Neural crest cell (in vitro differentiated cells): ENCODE measurements at regions not wholly inside any gene's neighbourhood (a gene's known extent, or its start where the extent isn't known, plus 50 kb on each side); places are given as distances from the start of the nearest gene placed in this dataset.

Source experiments
- DNase-seq: peaks from one replicate; pipeline ENCODE4 v3.0.0; 2021; ENCODE audit warnings: low read depth, mixed read lengths, low spot score
- H3K27ac Mint-ChIP-seq: one replicate; pipeline ENCODE4 v1.8.0; 2021; ENCODE audit warnings: mild to moderate bottlenecking, mixed read lengths; ENCODE audit not compliant: unreplicated experiment
- H3K27me3 Mint-ChIP-seq: 2 replicates; pipeline ENCODE4 v1.8.0; 2021; ENCODE audit warnings: low read depth, mild to moderate bottlenecking, mixed read lengths
- H3K36me3 Mint-ChIP-seq: 2 replicates; pipeline ENCODE4 v1.8.0; 2021; ENCODE audit warnings: low read depth, mild to moderate bottlenecking, mixed read lengths
- H3K4me1 Mint-ChIP-seq: 2 replicates; pipeline ENCODE4 v1.8.0; 2021; ENCODE audit warnings: mixed read lengths
- H3K4me3 Mint-ChIP-seq: one replicate; pipeline ENCODE4 v1.8.0; 2021; ENCODE audit warnings: mild to moderate bottlenecking, mixed read lengths
- H3K9me3 Mint-ChIP-seq: 2 replicates; pipeline ENCODE4 v1.8.0; 2021; ENCODE audit warnings: mixed read lengths
- CTCF ChIP-seq: fragments of 200-600 bp; sonication (generic); conservative IDR thresholded peaks from 2 replicates; pipeline ENCODE4 v1.5.0; 2021; ENCODE audit warnings: antibody characterized with exemption, mild to moderate bottlenecking

GRCh38 chr22:22983123-22983522 lies 87.2 kb upstream of the GNAZ start:
- H3K36me3 Mint-ChIP-seq = peaks cover 5% of the 10 kb centered on the region
- no peak overlapping the region for H3K27ac Mint-ChIP-seq
- H3K9me3 Mint-ChIP-seq = peaks cover 15% of the 10 kb centered on the region
- H3K27me3 Mint-ChIP-seq = peaks cover 37% of the 10 kb centered on the region
- no peaks in the 10 kb centered on the region for H3K4me1 Mint-ChIP-seq
- DNase-seq = no peak
- no peak for TF ChIP-seq CTCF
- no peak overlapping the region for H3K4me3 Mint-ChIP-seq

GRCh38 chr22:22983816-22984215 lies 86.5 kb upstream of the GNAZ start:
- Mint-ChIP-seq H3K4me1 (no peaks in the 10 kb centered on the region), H3K9me3 (peaks cover 15% of the 10 kb centered on the region), H3K36me3 (peaks cover 5% of the 10 kb centered on the region), H3K4me3 (no peak overlapping the region), H3K27ac (no peak overlapping the region), H3K27me3 (peaks cover 41% of the 10 kb centered on the region)
- no peak for TF ChIP-seq CTCF
- no peak for DNase-seq

- peaks cover 9% of the 10 kb centered on the region for H3K9me3 Mint-ChIP-seq
- H3K27me3 Mint-ChIP-seq = peaks cover 44% of the 10 kb centered on the region
- peaks cover 5% of the 10 kb centered on the region for H3K36me3 Mint-ChIP-seq
- DNase-seq = no peak
- no peak overlapping the region for H3K4me3 Mint-ChIP-seq
- TF ChIP-seq CTCF = no peak
- H3K4me1 Mint-ChIP-seq = no peaks in the 10 kb centered on the region
- no peak overlapping the region for H3K27ac Mint-ChIP-seq
Measured at GRCh38 chr22:22984967-22985366, 85.4 kb upstream of the GNAZ start.

GRCh38 chr22:22986008-22986407 lies 84.3 kb upstream of the GNAZ start:
- Mint-ChIP-seq H3K27me3 (peaks cover 47% of the 10 kb centered on the region), H3K4me3 (no peak overlapping the region), H3K27ac (no peak overlapping the region), H3K36me3 (peaks cover 5% of the 10 kb centered on the region), H3K9me3 (peaks cover 5% of the 10 kb centered on the region), H3K4me1 (no peaks in the 10 kb centered on the region)
- DNase-seq = no peak
- TF ChIP-seq CTCF = no peak

- Mint-ChIP-seq H3K27me3 (peaks cover 50% of the 10 kb centered on the region), H3K36me3 (peaks cover 4% of the 10 kb centered on the region), H3K4me1 (no peaks in the 10 kb centered on the region), H3K4me3 (no peak overlapping the region), H3K27ac (no peak overlapping the region), H3K9me3 (peaks cover 4% of the 10 kb centered on the region)
- DNase-seq = no peak
- no peak for TF ChIP-seq CTCF
Measured at GRCh38 chr22:22986640-22987039, 83.7 kb upstream of the GNAZ start.

GRCh38 chr22:22988150-22988549 lies 82.2 kb upstream of the GNAZ start:
- H3K27ac Mint-ChIP-seq = no peak overlapping the region
- DNase-seq = no peak
- H3K9me3 Mint-ChIP-seq = no peaks in the 10 kb centered on the region
- no peak for TF ChIP-seq CTCF
- H3K27me3 Mint-ChIP-seq = peaks cover 61% of the 10 kb centered on the region
- no peaks in the 10 kb centered on the region for H3K36me3 Mint-ChIP-seq
- no peak overlapping the region for H3K4me3 Mint-ChIP-seq
- H3K4me1 Mint-ChIP-seq = no peaks in the 10 kb centered on the region
